22Rv1 (cell line): ENCODE measurements at regions not wholly inside any gene's neighbourhood (a gene's known extent, or its start where the extent isn't known, plus 50 kb on each side); places are given as distances from the start of the nearest gene placed in this dataset.

Experiments used
- H3K27ac ChIP-seq: fragments of 450-650 bp; 2 replicates; pipeline ENCODE4 v1.5.1; 2017
- ZFX ChIP-seq: fragments of 450-650 bp; IDR thresholded peaks from 2 replicates; pipeline ENCODE4 v1.6.1; 2017; ENCODE audit warnings: antibody characterized with exemption, borderline replicate concordance
- TF ChIP-seq, protein P1 (sequence below): fragments of 450-650 bp; IDR thresholded peaks from 2 replicates; pipeline ENCODE4 v1.5.1; 2017; ENCODE audit warnings: mild to moderate bottlenecking

- no peak for TF ChIP-seq ZFX
- TF ChIP-seq, protein P1, sequence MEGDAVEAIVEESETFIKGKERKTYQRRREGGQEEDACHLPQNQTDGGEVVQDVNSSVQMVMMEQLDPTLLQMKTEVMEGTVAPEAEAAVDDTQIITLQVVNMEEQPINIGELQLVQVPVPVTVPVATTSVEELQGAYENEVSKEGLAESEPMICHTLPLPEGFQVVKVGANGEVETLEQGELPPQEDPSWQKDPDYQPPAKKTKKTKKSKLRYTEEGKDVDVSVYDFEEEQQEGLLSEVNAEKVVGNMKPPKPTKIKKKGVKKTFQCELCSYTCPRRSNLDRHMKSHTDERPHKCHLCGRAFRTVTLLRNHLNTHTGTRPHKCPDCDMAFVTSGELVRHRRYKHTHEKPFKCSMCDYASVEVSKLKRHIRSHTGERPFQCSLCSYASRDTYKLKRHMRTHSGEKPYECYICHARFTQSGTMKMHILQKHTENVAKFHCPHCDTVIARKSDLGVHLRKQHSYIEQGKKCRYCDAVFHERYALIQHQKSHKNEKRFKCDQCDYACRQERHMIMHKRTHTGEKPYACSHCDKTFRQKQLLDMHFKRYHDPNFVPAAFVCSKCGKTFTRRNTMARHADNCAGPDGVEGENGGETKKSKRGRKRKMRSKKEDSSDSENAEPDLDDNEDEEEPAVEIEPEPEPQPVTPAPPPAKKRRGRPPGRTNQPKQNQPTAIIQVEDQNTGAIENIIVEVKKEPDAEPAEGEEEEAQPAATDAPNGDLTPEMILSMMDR: no peak
- no peak overlapping the region for H3K27ac ChIP-seq
These were observed 66.0 kb upstream of the KIF16B start for GRCh38 chr20:16639027-16639941.

DNA sequence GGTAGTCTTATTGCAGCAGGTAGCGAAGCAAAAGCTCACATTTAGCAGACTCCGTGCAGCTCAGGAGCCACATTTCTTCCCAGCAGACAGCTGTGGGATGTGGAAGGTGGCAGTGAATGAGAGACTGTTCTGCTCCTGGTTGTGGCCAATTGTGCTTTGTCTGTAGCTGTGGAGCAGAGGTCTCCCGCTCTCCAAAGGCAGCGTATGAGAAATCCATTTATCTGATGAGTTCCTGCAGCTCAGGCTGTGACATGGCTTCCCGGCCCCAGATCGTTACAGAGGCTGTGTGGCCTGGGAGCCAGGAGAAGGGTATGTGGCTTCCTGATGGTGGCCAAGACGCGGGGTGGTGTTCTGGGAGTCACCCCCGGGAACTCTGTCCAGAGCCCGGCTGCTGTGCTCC, 64.5 kb upstream of the KIF16B start:
- no peak for TF ChIP-seq ZFX
- TF ChIP-seq, protein P1: no peak
- H3K27ac ChIP-seq: no peak overlapping the region

GRCh38 chr20:16626849-16627248, 53.6 kb upstream of the KIF16B start:
- H3K27ac ChIP-seq: no peak overlapping the region
- TF ChIP-seq ZFX: no peak
- TF ChIP-seq, protein P1: no peak

DNA sequence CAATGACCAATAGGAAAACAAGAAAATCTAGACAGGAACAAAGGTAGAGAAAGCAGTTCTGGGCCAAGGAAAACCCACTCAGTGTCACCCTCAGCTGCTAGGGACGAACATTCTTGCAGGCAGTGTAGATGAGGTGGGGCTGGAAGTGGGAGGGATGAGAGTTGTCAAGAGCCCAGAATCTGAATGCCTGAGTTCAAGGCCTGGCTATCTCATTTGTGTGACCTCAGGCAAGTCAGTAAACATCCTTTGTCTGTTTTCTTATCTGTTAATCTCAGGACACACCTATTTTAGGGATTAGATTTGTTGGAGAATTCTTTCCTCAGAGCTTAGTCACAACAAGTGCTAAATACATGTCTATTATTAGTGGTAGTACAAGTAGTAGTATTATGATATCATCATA, 50.9 kb upstream of the KIF16B start:
- TF ChIP-seq, protein P1: no peak
- TF ChIP-seq ZFX: no peak
- H3K27ac ChIP-seq: no peak overlapping the region
